ENCODE measurements at regions not wholly inside any gene's neighbourhood (a gene's known extent, or its start where the extent isn't known, plus 50 kb on each side); places are given as distances from the start of the nearest gene placed in this dataset.

GRCh38 chr2:220892018-220892634 lies 680.0 kb downstream of the EPHA4 start:
- DNase-seq: no peak

GRCh38 chr2:220893411-220893810 lies 678.7 kb downstream of the EPHA4 start:
- DNase-seq: no peak

- no peak for DNase-seq
Observed at GRCh38 chr2:220894069-220894468, 678.0 kb downstream of the EPHA4 start.

GRCh38 chr2:220899492-220899891 lies 672.6 kb downstream of the EPHA4 start:
- no peak for DNase-seq

- no peak for DNase-seq
Observed at GRCh38 chr2:220904015-220904414, 668.1 kb downstream of the EPHA4 start.

GRCh38 chr2:220913384-220913783 lies 658.7 kb downstream of the EPHA4 start:
- no peak for DNase-seq

- no peak for DNase-seq
Observed at GRCh38 chr2:220915092-220915623, 656.9 kb downstream of the EPHA4 start.

GRCh38 chr2:220916931-220917330 lies 655.2 kb downstream of the EPHA4 start:
- DNase-seq: no peak

- no peak for DNase-seq
Observed at GRCh38 chr2:220930271-220931076, 641.6 kb downstream of the EPHA4 start.

- no peak for DNase-seq
Observed at GRCh38 chr2:220931491-220931890, 640.6 kb downstream of the EPHA4 start.

GRCh38 chr2:220932041-220932440 lies 640.1 kb downstream of the EPHA4 start:
- DNase-seq: no peak

GRCh38 chr2:220935789-220936321 lies 636.2 kb downstream of the EPHA4 start:
- DNase-seq: no peak

GRCh38 chr2:220936641-220937197 lies 635.4 kb downstream of the EPHA4 start:
- DNase-seq: no peak

- DNase-seq: no peak
Observed at GRCh38 chr2:220937245-220937644, 634.9 kb downstream of the EPHA4 start.

- no peak for DNase-seq
Observed at GRCh38 chr2:220940646-220941045, 631.5 kb downstream of the EPHA4 start.

- DNase-seq: no peak
Observed at GRCh38 chr2:220941683-220942082, 630.4 kb downstream of the EPHA4 start.

GRCh38 chr2:220946552-220946951 lies 625.6 kb downstream of the EPHA4 start:
- DNase-seq: no peak

GRCh38 chr2:220948579-220948978 lies 623.5 kb downstream of the EPHA4 start:
- no peak for DNase-seq

- DNase-seq: no peak
Observed at GRCh38 chr2:220949466-220949865, 622.6 kb downstream of the EPHA4 start.

- DNase-seq: no peak
Observed at GRCh38 chr2:220955776-220956175, 616.3 kb downstream of the EPHA4 start.

GRCh38 chr2:220956429-220956828 lies 615.7 kb downstream of the EPHA4 start:
- DNase-seq: no peak

- no peak for DNase-seq
Observed at GRCh38 chr2:220959391-220959802, 612.7 kb downstream of the EPHA4 start.

- DNase-seq: no peak
Observed at GRCh38 chr2:220961143-220961860, 610.8 kb downstream of the EPHA4 start.
